GM21526 (cell line): ENCODE measurements at regions not wholly inside any gene's neighbourhood (a gene's known extent, or its start where the extent isn't known, plus 50 kb on each side); places are given as distances from the start of the nearest gene placed in this dataset.

Source experiments
- ATAC-seq: cut with Tn5 transposase; IDR thresholded peaks from one replicate; pipeline ENCODE4 v1.9.1; 2021; ENCODE audit warnings: moderate library complexity; ENCODE audit not compliant: unreplicated experiment, low FRiP score

- no peak for ATAC-seq
These were observed 475.6 kb downstream of the COG6 start for GRCh38 chr13:40130871-40131636.

- no peak for ATAC-seq
These were observed 476.8 kb downstream of the COG6 start for GRCh38 chr13:40132249-40132648.

GRCh38 chr13:40136896-40137295 lies 481.4 kb downstream of the COG6 start:
- ATAC-seq = no peak

- ATAC-seq = no peak
These were observed 481.9 kb downstream of the COG6 start for GRCh38 chr13:40137400-40137799.

- ATAC-seq = no peak
These were observed 484.5 kb downstream of the COG6 start for GRCh38 chr13:40139896-40140520.

GRCh38 chr13:40141859-40142555 lies 486.5 kb downstream of the COG6 start:
- ATAC-seq = no peak

GRCh38 chr13:40143106-40143505 lies 487.6 kb downstream of the COG6 start:
- ATAC-seq = no peak

GRCh38 chr13:40143559-40143958 lies 488.1 kb downstream of the COG6 start:
- ATAC-seq = no peak

- ATAC-seq = no peak
These were observed 489.7 kb downstream of the COG6 start for GRCh38 chr13:40145139-40145538.

GRCh38 chr13:40146063-40146462 lies 490.6 kb downstream of the COG6 start:
- ATAC-seq = no peak

- no peak for ATAC-seq
These were observed 491.2 kb downstream of the COG6 start for GRCh38 chr13:40146611-40147117.

GRCh38 chr13:40148101-40148500 lies 492.6 kb downstream of the COG6 start:
- no peak for ATAC-seq

GRCh38 chr13:40148742-40149141 lies 493.3 kb downstream of the COG6 start:
- no peak for ATAC-seq

- no peak for ATAC-seq
These were observed 494.3 kb downstream of the COG6 start for GRCh38 chr13:40149611-40150274.

GRCh38 chr13:40151673-40152072 lies 496.2 kb downstream of the COG6 start:
- no peak for ATAC-seq

GRCh38 chr13:40152145-40152544 lies 496.7 kb downstream of the COG6 start:
- no peak for ATAC-seq

- ATAC-seq = no peak
These were observed 497.5 kb downstream of the COG6 start for GRCh38 chr13:40152922-40153321.

GRCh38 chr13:40153516-40153915 lies 498.1 kb downstream of the COG6 start:
- no peak for ATAC-seq

- ATAC-seq = no peak
These were observed 499.7 kb downstream of the COG6 start for GRCh38 chr13:40155201-40155600.

- ATAC-seq = no peak
These were observed 502.8 kb downstream of the COG6 start for GRCh38 chr13:40158218-40158617.

GRCh38 chr13:40158757-40159156 lies 503.3 kb downstream of the COG6 start:
- ATAC-seq = no peak
